Omental fat pad (tissue), 3 donors: ENCODE measurements at regions not wholly inside any gene's neighbourhood (a gene's known extent, or its start where the extent isn't known, plus 50 kb on each side); places are given as distances from the start of the nearest gene placed in this dataset.

Source experiments
- ATAC-seq: fragments of 150-250 bp; one replicate; pipeline ENCODE4 v1.9.1; 2016; ENCODE audit warnings: mild to moderate bottlenecking, moderate library complexity; ENCODE audit not compliant: low FRiP score
- DNase-seq: peaks from one replicate; pipeline ENCODE4 v3.0.0-alpha.2; 2019; ENCODE audit warnings: low spot score
- CTCF ChIP-seq, 3 donors: fragments of 450-650 bp; IDR thresholded peaks; one replicate each; pipeline ENCODE4 v1.5.1; 2016 to 2017; ENCODE audit warnings: antibody characterized with exemption in 3 of 3, mild to moderate bottlenecking in 3 of 3, moderate library complexity in 2 of 3

- DNase-seq (no peak), ATAC-seq (no peak)
- TF ChIP-seq CTCF (IDR thresholded peaks at IDR 0.05) = no peak
Observed at GRCh38 chr7:36010656-36011587, 142.1 kb upstream of the EEPD1 start.

GRCh38 chr7:36011588-36011965, 141.5 kb upstream of the EEPD1 start:
- no peak for TF ChIP-seq CTCF (IDR thresholded peaks at IDR 0.05)
- no peak for DNase-seq
- ATAC-seq = no peak

- ATAC-seq = no peak
- no peak for DNase-seq
- TF ChIP-seq CTCF (IDR thresholded peaks at IDR 0.05) = no peak
Observed at GRCh38 chr7:36013246-36014014, 139.6 kb upstream of the EEPD1 start.

- DNase-seq (no peak), ATAC-seq (no peak)
- TF ChIP-seq CTCF (IDR thresholded peaks at IDR 0.05) = no peak
Observed at GRCh38 chr7:36014961-36015360, 138.1 kb upstream of the EEPD1 start.

- DNase-seq = no peak
- TF ChIP-seq CTCF (IDR thresholded peaks at IDR 0.05) = no peak
- no peak for ATAC-seq
Observed at GRCh38 chr7:36015733-36016132, 137.3 kb upstream of the EEPD1 start.

GRCh38 chr7:36016648-36017047, 136.4 kb upstream of the EEPD1 start:
- DNase-seq (no peak), ATAC-seq (no peak)
- TF ChIP-seq CTCF (IDR thresholded peaks at IDR 0.05) = no peak
